ENCODE measurements at regions not wholly inside any gene's neighbourhood (a gene's known extent, or its start where the extent isn't known, plus 50 kb on each side); places are given as distances from the start of the nearest gene placed in this dataset.

DNA sequence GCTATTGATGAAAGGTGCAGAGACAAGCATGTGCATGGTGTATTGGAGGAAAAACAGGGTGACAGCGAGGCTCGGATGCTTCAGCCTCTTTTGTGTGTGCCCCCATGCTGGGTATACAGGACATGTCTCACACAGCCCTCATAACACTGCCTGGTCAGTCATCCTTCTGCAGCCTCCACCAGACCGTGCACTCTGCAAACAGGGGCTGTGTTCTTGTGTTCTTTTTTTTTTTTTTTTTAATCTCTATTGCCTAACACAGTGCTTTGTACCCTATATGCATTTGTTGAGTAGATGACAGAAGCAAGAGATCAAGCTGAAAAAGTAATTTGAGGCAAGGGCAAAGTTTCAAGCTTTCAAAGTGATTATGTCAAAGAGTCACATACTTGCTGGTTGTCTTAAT, 367.2 kb upstream of the SLITRK1 start:
- TF ChIP-seq, protein P1, sequence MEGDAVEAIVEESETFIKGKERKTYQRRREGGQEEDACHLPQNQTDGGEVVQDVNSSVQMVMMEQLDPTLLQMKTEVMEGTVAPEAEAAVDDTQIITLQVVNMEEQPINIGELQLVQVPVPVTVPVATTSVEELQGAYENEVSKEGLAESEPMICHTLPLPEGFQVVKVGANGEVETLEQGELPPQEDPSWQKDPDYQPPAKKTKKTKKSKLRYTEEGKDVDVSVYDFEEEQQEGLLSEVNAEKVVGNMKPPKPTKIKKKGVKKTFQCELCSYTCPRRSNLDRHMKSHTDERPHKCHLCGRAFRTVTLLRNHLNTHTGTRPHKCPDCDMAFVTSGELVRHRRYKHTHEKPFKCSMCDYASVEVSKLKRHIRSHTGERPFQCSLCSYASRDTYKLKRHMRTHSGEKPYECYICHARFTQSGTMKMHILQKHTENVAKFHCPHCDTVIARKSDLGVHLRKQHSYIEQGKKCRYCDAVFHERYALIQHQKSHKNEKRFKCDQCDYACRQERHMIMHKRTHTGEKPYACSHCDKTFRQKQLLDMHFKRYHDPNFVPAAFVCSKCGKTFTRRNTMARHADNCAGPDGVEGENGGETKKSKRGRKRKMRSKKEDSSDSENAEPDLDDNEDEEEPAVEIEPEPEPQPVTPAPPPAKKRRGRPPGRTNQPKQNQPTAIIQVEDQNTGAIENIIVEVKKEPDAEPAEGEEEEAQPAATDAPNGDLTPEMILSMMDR (IDR thresholded peaks at IDR 0.05): no peak
- no peak for TF ChIP-seq POLR2A (IDR thresholded peaks at IDR 0.05)
